Lower leg skin (tissue), 4 donors: ENCODE measurements at regions not wholly inside any gene's neighbourhood (a gene's known extent, or its start where the extent isn't known, plus 50 kb on each side); places are given as distances from the start of the nearest gene placed in this dataset.

Experiments
- DNase-seq, 2 donors: peaks; one replicate each; pipeline ENCODE4 v3.0.0-alpha.2; 2019; ENCODE audit warnings: low spot score in 2 of 2
- H3K4me3 ChIP-seq: fragments of 200-600 bp; sonication (generic); 2 replicates; pipeline ENCODE4 v1.5.1; 2017; ENCODE audit warnings: mild to moderate bottlenecking, low read depth; ENCODE audit not compliant: poor library complexity, severe bottlenecking
- POLR2A ChIP-seq, 2 donors: fragments of 450-650 bp; IDR thresholded peaks; one replicate each; pipeline ENCODE4 v1.6.1; 2016 to 2017; ENCODE audit warnings: antibody characterized with exemption in 2 of 2, mild to moderate bottlenecking in 1 of 2, moderate library complexity in 1 of 2
- WGBS, 2 donors: methylation state at CpG; one replicate each; pipeline ENCODE4 v1.1.5; 2018; 5-methylcytosine and 5-hydroxymethylcytosine counted together
- intact Hi-C: fragments of 100-400 bp; cut with DNase I; formaldehyde crosslinking; loops from one replicate; pipeline ENCODE4 v1.15.0; 2023; ENCODE audit warnings: low total_unique reads
- TF ChIP-seq, protein P1 (sequence below), 3 donors: fragments of 450-650 bp; IDR thresholded peaks; one replicate each; pipeline ENCODE4 v1.5.1; 2016; ENCODE audit warnings: antibody characterized with exemption in 3 of 3, mild to moderate bottlenecking in 3 of 3, moderate library complexity in 2 of 3

DNA sequence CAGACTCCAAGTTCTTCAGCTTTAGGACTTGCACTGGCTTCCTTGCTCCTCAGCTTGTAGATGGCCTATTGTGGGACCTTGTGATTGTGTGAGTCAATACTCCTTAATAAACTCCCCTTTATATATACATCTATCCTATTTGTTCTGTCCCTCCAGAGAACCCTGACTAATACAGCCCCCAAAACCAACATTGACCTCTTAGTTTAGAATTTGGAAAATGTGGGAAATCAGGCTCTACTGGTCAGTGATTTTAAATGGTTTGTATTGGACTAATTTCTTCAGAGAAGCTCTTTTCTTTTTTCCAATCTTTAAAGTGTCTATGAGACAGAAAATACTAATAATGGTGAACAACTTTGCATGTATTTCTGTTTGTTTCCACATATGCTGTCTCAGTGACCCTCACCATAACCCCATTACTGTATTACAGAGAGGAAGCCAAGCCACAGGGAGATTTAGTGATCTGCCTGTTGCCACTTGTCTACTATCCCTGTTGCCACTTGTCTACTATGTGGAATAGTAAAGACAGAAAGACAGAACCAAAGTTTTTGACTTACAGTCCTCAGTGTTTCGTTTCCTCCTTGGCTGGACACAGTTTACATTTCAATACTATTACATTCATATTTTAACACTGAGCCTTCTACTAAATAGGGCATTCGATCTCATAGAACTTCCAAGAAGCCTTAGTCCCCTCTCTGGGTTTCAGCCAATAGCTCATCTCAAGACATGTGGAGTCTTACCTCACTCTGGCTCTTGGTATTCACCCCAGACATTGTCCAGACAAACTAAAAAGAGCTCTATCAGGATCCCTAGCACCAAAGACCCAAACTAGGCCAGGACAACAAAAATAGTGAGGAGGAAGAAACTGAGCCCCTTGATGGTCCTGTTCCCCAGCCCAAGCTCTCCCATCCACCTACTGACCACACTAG lies 121.0 kb downstream of the AKR1D1 start:
- intact Hi-C loops, result no loop called here
- 56 to 74% methylated on average over 2 of the region's 2 CpGs for whole genome bisulfite sequencing, 2 donors
- TF ChIP-seq, protein P1, sequence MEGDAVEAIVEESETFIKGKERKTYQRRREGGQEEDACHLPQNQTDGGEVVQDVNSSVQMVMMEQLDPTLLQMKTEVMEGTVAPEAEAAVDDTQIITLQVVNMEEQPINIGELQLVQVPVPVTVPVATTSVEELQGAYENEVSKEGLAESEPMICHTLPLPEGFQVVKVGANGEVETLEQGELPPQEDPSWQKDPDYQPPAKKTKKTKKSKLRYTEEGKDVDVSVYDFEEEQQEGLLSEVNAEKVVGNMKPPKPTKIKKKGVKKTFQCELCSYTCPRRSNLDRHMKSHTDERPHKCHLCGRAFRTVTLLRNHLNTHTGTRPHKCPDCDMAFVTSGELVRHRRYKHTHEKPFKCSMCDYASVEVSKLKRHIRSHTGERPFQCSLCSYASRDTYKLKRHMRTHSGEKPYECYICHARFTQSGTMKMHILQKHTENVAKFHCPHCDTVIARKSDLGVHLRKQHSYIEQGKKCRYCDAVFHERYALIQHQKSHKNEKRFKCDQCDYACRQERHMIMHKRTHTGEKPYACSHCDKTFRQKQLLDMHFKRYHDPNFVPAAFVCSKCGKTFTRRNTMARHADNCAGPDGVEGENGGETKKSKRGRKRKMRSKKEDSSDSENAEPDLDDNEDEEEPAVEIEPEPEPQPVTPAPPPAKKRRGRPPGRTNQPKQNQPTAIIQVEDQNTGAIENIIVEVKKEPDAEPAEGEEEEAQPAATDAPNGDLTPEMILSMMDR (IDR thresholded peaks at IDR 0.05), result no peak
- TF ChIP-seq POLR2A (IDR thresholded peaks at IDR 0.05), result no peak
- H3K4me3 ChIP-seq, result no peak overlapping the region
- DNase-seq, result no peak

DNA sequence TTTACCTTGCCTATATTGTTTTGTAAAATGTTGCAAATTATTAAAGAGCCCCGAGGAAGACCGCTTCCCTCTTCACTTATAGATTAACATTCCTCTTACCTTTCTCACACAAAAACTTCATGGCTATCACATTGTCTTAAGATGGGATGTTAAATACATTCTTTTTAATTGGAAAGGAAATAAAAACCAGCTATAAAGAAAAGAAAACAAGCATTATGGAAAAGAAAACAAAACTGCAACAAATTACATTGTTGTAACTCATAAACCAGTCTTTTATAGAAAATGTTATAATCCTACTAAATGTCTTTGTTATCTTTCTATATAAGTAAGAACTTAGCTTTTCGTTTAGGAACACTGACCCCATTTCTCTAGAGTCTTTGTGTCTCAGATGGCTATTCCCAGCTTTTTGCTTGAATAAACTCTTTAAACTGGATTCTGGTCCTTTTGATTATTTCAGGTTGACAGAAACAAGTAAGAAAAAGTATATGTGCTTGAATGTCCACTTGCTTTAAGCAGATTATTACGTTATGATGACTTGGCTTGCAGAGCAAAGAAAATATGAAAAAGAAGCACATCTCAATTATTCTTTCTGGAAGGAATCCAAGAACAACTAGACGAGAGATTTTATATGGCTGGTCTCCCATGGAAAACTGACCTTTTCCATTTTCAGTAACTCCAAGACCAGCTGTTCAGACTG lies 128.2 kb downstream of the AKR1D1 start:
- 38 to 44% methylated on average over 5 of the region's 5 CpGs for WGBS, 2 donors
- DNase-seq, result no peak
- intact Hi-C loops, result no loop called here
- no peak overlapping the region for H3K4me3 ChIP-seq
- TF ChIP-seq POLR2A (IDR thresholded peaks at IDR 0.05), result no peak
- TF ChIP-seq, protein P1 (IDR thresholded peaks at IDR 0.05), result no peak

GRCh38 chr7:138204982-138205298 lies 128.7 kb downstream of the AKR1D1 start:
- 70 to 75% methylated on average over 2 of the region's 2 CpGs for WGBS, 2 donors
- no peak overlapping the region for H3K4me3 ChIP-seq
- DNase-seq, result no peak
- intact Hi-C loops, result no loop called here
- TF ChIP-seq, protein P1 (IDR thresholded peaks at IDR 0.05), result no peak
- TF ChIP-seq POLR2A (IDR thresholded peaks at IDR 0.05), result no peak

DNA sequence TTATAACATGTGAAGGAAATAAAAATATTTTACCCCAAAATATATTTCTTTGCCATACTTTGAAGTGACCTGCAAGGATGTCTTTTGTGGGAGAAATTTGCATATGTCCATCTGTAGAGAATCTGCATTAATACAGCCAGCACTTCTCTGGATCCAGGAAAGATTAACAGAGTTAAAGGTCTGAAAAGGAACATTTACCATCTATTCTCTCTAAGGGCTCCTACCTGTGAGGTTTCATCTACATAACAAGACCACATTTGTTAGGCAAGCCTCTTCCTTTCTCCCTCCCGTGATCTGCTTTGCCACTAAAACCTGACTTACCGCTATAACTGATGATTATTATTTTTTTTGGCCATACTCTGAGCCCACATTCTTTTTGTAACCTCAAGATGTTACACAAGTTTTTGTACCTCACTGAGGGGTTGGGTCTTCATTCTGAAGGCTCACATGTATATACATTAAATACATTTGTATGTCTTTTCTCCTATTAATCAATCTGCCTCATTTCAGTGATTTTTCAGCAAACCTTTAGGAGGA lies 129.4 kb downstream of the AKR1D1 start:
- no peak for TF ChIP-seq POLR2A (IDR thresholded peaks at IDR 0.05)
- TF ChIP-seq, protein P1 (IDR thresholded peaks at IDR 0.05), result no peak
- DNase-seq, result no peak
- 39 to 59% methylated on average over 2 of the region's 2 CpGs for WGBS, 2 donors
- H3K4me3 ChIP-seq, result no peak overlapping the region
- intact Hi-C loops, result no loop called here

- no peak for DNase-seq
- 50 to 51% methylated on average over 3 of the region's 3 CpGs for WGBS, 2 donors
- intact Hi-C loops, result no loop called here
- H3K4me3 ChIP-seq, result no peak overlapping the region
- no peak for TF ChIP-seq POLR2A (IDR thresholded peaks at IDR 0.05)
- TF ChIP-seq, protein P1 (IDR thresholded peaks at IDR 0.05), result no peak
Measured at GRCh38 chr7:138207555-138207971, 131.3 kb downstream of the AKR1D1 start.
